OCI-LY3 (cell line): ENCODE measurements at regions not wholly inside any gene's neighbourhood (a gene's known extent, or its start where the extent isn't known, plus 50 kb on each side); places are given as distances from the start of the nearest gene placed in this dataset.

ENCODE experiments used
- CTCF ChIP-seq: fragments of 200-600, 300-600 bp; sonication (generic); IDR thresholded peaks from 2 replicates; pipeline ENCODE4 v1.5.1; 2014; ENCODE audit warnings: antibody characterized with exemption, low read length, low read depth
- EZH2phosphoT487 ChIP-seq: fragments of 200-600 bp; shearing (Covaris generic); IDR thresholded peaks from 2 replicates; pipeline ENCODE4 v1.6.1; 2018; ENCODE audit warnings: antibody characterized with exemption, mixed run types, low read depth

GRCh38 chr20:53874706-53875105 is 195.7 kb downstream of the BCAS1 start:
- TF ChIP-seq CTCF (no peak), EZH2phosphoT487 (no peak)
